Neural cell (in vitro differentiated cells): ENCODE measurements at regions not wholly inside any gene's neighbourhood (a gene's known extent, or its start where the extent isn't known, plus 50 kb on each side); places are given as distances from the start of the nearest gene placed in this dataset.

Experiments used
- H2AFZ ChIP-seq: fragments of 200-600, 300-800 bp; sonication (generic), shearing (Covaris generic); 2 replicates; pipeline ENCODE4 v1.6.0; 2014; ENCODE audit warnings: low read depth, mild to moderate bottlenecking, antibody characterized with exemption, low read length, moderate library complexity
- H3F3A ChIP-seq: fragments of 200-600 bp; shearing (Covaris generic); 2 replicates; pipeline ENCODE4 v1.6.1; 2016; ENCODE audit warnings: mild to moderate bottlenecking, moderate library complexity, mixed read lengths, antibody characterized with exemption, low read length; ENCODE audit not compliant: insufficient read depth, poor library complexity, severe bottlenecking
- H3K27ac ChIP-seq: fragments of 200-600, 300-800 bp; sonication (generic), shearing (Covaris generic); 2 replicates; pipeline ENCODE4 v1.5.1; 2014; ENCODE audit warnings: mild to moderate bottlenecking, low read length, moderate library complexity
- H3K27me3 ChIP-seq: fragments of 300-800, 200-600 bp; sonication (generic), shearing (Covaris generic); 2 replicates; pipeline ENCODE4 v1.6.0; 2014; ENCODE audit warnings: mild to moderate bottlenecking, low read depth, low read length, moderate library complexity; ENCODE audit not compliant: insufficient read depth
- H3K36me3 ChIP-seq: fragments of 300-800, 200-600 bp; sonication (generic), shearing (Covaris generic); 2 replicates; pipeline ENCODE4 v1.5.1; 2014; ENCODE audit warnings: mild to moderate bottlenecking, antibody characterized with exemption, low read length, moderate library complexity; ENCODE audit not compliant: insufficient read depth
- H3K4me2 ChIP-seq: fragments of 300-800, 200-600 bp; sonication (generic), shearing (Covaris generic); 2 replicates; pipeline ENCODE4 v1.6.0; 2014; ENCODE audit warnings: mild to moderate bottlenecking, low read length
- H3K4me3 ChIP-seq: fragments of 300-800, 200-600 bp; sonication (generic), shearing (Covaris generic); 2 replicates; pipeline ENCODE4 v1.5.1; 2014; ENCODE audit warnings: mild to moderate bottlenecking, low read length, moderate library complexity
- H3K79me2 ChIP-seq: fragments of 200-600 bp; shearing (Covaris generic); replicated peaks from 2 replicates; pipeline ENCODE4 v1.6.0; 2014; ENCODE audit warnings: mild to moderate bottlenecking, low read length, moderate library complexity; ENCODE audit not compliant: insufficient read depth
- H3K9ac ChIP-seq: fragments of 300-800, 200-600 bp; sonication (generic), shearing (Covaris generic); 2 replicates; pipeline ENCODE4 v1.6.1; 2016; ENCODE audit warnings: mild to moderate bottlenecking, low read length, mixed read lengths
- H3K9me2 ChIP-seq: fragments of 200-600 bp; shearing (Covaris generic); 2 replicates; pipeline ENCODE4 v1.6.1; 2016; ENCODE audit warnings: mild to moderate bottlenecking, low read length, mixed read lengths; ENCODE audit not compliant: insufficient read depth
- H3K9me3 ChIP-seq: fragments of 200-600, 300-800 bp; sonication (generic), shearing (Covaris generic); 2 replicates; pipeline ENCODE4 v1.6.1; 2016; ENCODE audit warnings: mild to moderate bottlenecking, mixed run types, low read length, moderate library complexity, mixed read lengths
- H4K20me1 ChIP-seq: fragments of 200-600 bp; shearing (Covaris generic); 2 replicates; pipeline ENCODE4 v1.6.1; 2016; ENCODE audit warnings: mild to moderate bottlenecking, mixed run types; ENCODE audit not compliant: insufficient read depth
- CTCF ChIP-seq: fragments of 450-650 bp; IDR thresholded peaks from 2 replicates; pipeline ENCODE4 v1.5.1; 2014; ENCODE audit warnings: antibody characterized with exemption, mild to moderate bottlenecking, moderate library complexity; ENCODE audit not compliant: poor library complexity, severe bottlenecking
- EP300 ChIP-seq: fragments of 450-650 bp; conservative IDR thresholded peaks from 2 replicates; pipeline ENCODE4 v1.6.1; 2014; ENCODE audit warnings: antibody characterized with exemption, mild to moderate bottlenecking, moderate library complexity; ENCODE audit not compliant: poor library complexity, severe bottlenecking
- EZH2 ChIP-seq: fragments of 200-600, 300-800 bp; shearing (Covaris generic), sonication (generic); IDR thresholded peaks from 2 replicates; pipeline ENCODE4 v1.6.1; 2014; ENCODE audit warnings: antibody characterized with exemption, low read length, borderline replicate concordance, mild to moderate bottlenecking; ENCODE audit not compliant: insufficient read depth, poor library complexity, severe bottlenecking
- MXI1 ChIP-seq: fragments of 450-650 bp; conservative IDR thresholded peaks from 2 replicates; pipeline ENCODE4 v1.6.1; 2014; ENCODE audit warnings: antibody characterized with exemption, mild to moderate bottlenecking; ENCODE audit not compliant: poor library complexity, severe bottlenecking
- POLR2AphosphoS5 ChIP-seq: IDR thresholded peaks from 2 replicates; pipeline ENCODE4 v1.6.1; 2012
- RAD21 ChIP-seq: fragments of 450-650 bp; conservative IDR thresholded peaks from 2 replicates; pipeline ENCODE4 v1.6.1; 2014; ENCODE audit warnings: antibody characterized with exemption, mild to moderate bottlenecking, moderate library complexity
- REST ChIP-seq: IDR thresholded peaks from 2 replicates; pipeline ENCODE4 v1.6.1; 2012; ENCODE audit warnings: borderline replicate concordance
- SMC3 ChIP-seq: fragments of 450-650 bp; conservative IDR thresholded peaks from 2 replicates; pipeline ENCODE4 v1.6.1; 2014; ENCODE audit warnings: antibody characterized with exemption, mild to moderate bottlenecking, moderate library complexity; ENCODE audit not compliant: poor library complexity
- TAF1 ChIP-seq: IDR thresholded peaks from 2 replicates; pipeline ENCODE4 v1.6.1; 2012; ENCODE audit warnings: low read depth

- Histone ChIP-seq H3F3A (no peaks in the 10 kb centered on the region), H3K27me3 (no peaks in the 10 kb centered on the region), H3K9me3 (no peaks in the 10 kb centered on the region), H3K27ac (no peak overlapping the region), H3K4me3 (no peak overlapping the region), H3K9me2 (no peaks in the 10 kb centered on the region), H3K36me3 (no peaks in the 10 kb centered on the region), H3K79me2 (no peaks in the 10 kb centered on the region), H4K20me1 (no peaks in the 10 kb centered on the region), H2AFZ (no peak overlapping the region), H3K9ac (no peak overlapping the region), H3K4me2 (no peak overlapping the region)
- no peak for TF ChIP-seq TAF1
- TF ChIP-seq MXI1: no peak
- TF ChIP-seq REST: no peak
- TF ChIP-seq POLR2AphosphoS5: no peak
- TF ChIP-seq RAD21: no peak
- TF ChIP-seq SMC3: no peak
- TF ChIP-seq EZH2: no peak
- no peak for TF ChIP-seq CTCF
- no peak for TF ChIP-seq EP300
Measured at GRCh38 chr14:22052795-22053194, 379.2 kb upstream of the OR4E1 start.

- Histone ChIP-seq H2AFZ (no peak overlapping the region), H3K4me2 (no peak overlapping the region), H3K9me3 (no peaks in the 10 kb centered on the region), H4K20me1 (no peaks in the 10 kb centered on the region), H3K9me2 (no peaks in the 10 kb centered on the region), H3F3A (no peaks in the 10 kb centered on the region), H3K79me2 (no peaks in the 10 kb centered on the region), H3K9ac (no peak overlapping the region), H3K36me3 (no peaks in the 10 kb centered on the region), H3K27ac (no peak overlapping the region), H3K4me3 (no peak overlapping the region), H3K27me3 (no peaks in the 10 kb centered on the region)
- TF ChIP-seq CTCF (peak; percentile 45), SMC3 (no peak)
Measured at GRCh38 chr14:22047115-22047514, 373.5 kb upstream of the OR4E1 start.
